ENCODE measurements at regions not wholly inside any gene's neighbourhood (a gene's known extent, or its start where the extent isn't known, plus 50 kb on each side); places are given as distances from the start of the nearest gene placed in this dataset.
"Not testable (repeated sequence)": the region's sequence is repeated elsewhere in the genome, so short reads cannot be mapped to it uniquely, and the experiment has no call there.

DNA sequence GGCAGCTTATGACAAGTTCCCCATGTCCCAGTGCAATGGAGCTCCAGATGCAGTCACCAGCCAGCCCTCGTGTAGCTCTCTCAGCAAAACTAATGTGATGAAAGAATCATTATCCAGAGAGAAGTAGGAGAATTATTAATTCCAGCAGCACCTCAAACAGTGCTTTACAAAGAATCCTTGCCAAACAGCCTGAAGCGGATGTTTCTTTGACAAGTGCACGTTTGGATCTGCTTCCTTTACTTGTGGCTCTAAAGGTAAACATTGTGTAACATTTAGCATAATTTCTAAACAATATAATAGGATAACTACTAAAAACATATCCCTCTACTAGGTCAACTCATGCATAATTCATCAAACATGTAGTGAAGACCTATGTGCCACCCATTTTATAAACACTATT, 197.0 kb downstream of the FAM181B start:
- no peak for DNase-seq (ENCODE audit: low spot score)

DNA sequence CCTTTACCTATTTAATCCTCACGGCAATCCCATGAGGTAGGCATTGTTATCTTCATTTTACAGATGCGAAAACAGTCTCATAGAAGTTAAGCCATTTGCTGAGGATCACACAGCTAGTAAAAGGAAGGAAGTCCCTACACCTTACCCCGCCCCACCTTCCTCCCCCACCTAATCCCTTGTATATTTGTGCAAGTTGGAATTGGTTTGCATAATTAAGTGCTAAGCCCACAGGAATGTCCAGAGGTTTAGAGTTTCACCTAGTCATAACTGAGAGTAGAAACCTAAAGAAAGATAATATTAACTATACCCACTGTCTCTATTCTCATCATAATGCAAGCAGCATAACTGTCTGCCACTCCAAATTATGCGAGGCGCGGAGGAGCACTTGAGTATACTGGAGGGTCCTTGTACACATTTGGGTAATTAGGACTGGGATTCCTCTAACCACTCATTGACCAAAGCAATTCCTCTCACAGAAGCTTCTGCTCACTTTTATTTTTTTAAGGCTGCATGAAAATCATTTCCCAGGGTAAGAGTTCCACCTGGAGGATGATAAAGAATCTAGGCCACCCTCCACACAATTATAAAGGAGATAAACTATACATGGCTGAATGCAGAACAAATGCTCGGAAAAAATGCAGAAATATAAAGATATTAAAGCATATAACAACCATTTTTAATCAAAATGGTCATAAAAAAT, 199.9 kb downstream of the FAM181B start:
- no peak for DNase-seq (ENCODE audit: low spot score)

DNA sequence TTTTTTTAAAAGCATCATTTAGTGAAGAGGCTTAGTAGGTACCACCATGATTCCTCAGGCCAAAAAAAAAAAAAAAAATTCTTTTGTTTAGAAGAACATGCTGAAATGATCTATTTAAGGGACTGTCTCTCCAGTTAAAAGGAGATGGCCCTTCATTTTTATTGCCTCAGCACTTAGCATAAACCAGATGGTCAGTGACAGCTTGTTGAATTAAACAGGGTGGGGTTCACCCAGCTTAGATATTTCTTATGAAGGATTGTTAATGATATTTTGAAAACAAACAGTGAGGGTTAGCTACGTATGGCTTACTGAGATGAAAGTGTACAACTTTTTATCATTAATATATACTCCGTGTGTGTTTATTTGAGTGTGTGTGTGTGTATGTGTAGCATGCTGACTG, 203.7 kb downstream of the FAM181B start:
- no peak for DNase-seq (ENCODE audit: low spot score)

DNA sequence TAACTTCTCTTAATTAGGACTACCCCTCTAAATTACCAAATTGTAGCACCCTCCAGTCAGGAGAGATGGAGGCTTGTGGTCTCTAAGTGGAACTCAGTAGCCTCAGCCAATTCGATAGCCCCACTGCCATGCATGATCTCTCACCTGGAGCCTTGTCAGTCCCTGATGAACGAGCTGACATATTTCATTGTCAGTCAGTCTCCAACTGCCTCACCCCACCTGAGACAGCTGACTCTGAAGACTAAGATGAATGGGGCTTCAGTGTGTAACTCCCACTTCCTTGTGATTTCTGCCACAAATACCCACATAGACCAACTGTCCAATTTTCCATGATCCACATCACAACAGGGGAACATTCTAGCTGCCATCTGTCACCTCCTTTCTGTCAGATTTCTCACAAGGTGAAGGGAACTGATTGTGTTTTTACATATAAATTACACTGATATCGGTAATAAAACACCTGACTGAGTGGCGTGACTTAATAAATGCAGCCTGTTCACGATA, 206.5 kb downstream of the FAM181B start:
- DNase-seq (ENCODE audit: low spot score): no peak

DNA sequence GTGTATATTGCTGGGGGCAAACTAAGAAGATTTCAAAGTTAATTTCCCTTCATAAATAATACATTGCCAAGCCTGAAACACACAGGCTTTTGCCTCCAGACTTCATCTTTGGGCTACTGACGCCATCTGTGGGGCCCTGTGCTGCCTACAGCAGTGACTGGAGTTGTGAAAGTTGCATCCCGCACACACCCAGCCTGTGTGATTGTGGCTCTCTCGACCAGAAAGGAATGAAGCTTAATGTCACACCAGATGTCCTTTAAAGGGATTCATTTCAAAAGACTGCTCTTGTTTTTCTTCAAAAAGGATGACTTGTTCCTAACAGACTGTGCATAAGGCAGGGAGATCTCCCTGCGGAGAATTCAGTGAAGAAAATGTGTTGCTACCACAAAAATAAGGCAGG, 210.5 kb downstream of the FAM181B start:
- DNase-seq (ENCODE audit: low spot score): no peak

DNA sequence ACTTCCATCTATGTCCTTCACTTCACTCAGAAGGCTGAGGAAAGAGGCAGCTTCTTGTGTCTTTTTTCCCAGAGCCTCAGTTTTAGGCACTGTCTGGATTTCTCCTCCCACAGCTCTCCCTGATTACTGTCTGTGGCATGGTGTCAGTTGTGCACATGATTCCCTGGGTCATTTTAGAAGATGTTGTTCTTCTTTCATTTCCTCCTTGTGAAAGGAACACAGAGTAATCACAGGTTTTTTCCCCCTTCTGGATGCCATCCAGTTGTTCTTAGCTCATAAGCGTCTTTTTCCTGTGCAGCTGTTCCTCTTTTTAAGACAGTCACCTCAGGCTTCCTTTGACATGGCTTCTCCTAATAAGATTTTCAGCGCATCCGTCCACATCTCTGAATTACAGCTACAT, 212.2 kb downstream of the FAM181B start:
- DNase-seq (ENCODE audit: low spot score): no peak

DNA sequence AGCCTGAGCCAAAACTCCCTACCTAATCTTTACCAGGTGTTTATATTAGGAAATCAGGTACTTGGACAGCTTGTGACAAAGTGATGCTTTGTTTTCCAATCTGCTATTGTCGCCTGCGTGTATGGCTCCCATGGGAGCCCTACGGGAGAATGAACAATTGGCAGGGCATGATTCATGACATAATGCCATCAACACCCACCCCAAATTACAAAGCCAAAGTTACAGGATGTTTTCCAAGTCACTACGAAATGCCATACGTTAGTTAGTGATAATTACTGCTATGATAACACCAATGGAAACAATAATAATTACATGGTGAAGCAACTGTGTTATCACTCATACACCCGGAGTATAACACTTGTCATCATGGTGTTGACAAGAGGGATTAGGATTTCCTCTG, 226.4 kb downstream of the FAM181B start:
- no peak for DNase-seq (ENCODE audit: low spot score)

DNA sequence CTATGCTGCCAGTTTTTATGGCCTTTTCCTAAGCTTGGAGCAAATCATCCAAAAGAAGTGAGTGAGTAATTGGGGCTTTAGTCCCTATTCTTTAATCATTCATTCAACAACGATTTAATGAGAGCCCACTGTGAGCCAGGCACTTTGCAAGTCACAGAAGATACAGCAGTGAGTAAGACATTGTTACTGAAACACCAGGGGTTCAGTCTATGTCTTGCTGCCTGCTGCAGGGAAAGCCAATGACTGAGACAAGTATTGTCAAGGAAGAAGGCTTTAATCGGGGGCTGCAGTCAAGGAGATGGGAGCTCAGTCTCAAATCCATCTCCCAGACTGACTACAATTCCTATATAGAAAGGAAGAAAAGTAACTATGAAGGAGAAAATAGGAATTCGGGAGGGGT, 228.3 kb downstream of the FAM181B start:
- DNase-seq (ENCODE audit: low spot score): no peak

DNA sequence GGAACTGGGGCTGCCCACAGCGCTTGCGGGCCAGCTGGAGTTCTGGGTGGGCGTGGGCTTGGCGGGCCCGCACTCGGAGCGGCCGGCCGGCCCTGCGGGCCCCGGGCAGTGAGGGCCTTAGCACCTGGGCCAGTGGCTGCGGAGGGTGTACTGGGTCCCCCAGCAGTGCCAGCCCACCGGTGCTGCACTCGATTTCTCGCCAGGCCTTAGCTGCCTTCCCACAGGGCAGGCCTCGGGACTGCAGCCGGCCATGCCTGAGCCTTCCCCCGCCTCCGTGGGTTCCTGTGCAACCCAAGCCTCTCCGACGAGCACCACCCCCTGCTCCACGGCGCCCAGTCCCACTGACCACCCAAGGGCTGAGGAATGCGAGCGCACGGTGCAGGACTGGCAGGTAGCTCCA, 232.5 kb downstream of the FAM181B start:
- not testable (repeated sequence) for DNase-seq (ENCODE audit: low spot score)

DNA sequence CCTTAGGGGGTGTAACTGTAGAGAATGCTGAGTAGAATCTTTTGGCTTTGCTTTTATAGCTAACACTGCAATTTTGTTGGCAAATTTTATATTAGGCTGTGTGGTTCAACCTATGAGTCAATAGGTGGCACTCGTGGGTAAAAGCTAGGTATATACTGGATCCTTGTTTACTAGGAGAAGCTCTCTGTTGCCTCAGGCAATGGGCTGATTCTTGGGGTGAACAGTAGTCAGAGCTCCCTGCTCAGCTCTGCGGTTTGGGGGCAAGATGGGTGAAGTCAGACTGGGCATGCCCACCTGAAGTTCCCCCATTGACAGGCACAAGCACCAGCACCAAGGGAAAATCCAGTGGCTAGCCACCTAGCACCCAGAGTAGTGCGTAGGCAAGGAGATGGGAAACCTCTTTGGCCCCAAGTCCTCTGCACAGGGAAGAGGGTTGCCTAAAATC, 238.7 kb downstream of the FAM181B start:
- no peak for DNase-seq (ENCODE audit: low spot score)

DNA sequence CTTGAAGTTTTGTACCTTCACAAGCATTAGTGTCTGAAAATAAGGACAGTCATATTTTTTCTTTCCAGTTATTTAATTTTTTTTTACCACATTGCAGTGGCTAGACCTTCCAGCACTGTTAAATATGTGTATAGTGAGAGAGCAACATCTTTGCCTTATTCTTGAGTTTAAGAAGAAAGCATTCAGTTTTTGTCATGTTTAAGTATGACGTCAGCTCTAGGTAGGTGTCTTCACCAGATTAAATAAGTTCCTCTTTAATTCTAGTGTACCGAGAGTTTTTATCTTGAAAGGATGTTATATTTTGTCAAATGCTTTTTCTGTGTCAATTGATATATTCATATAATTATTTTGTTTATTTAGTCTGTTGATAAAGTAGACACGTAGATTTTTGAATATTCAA, 258.8 kb downstream of the FAM181B start:
- no peak for DNase-seq (ENCODE audit: low spot score)

DNA sequence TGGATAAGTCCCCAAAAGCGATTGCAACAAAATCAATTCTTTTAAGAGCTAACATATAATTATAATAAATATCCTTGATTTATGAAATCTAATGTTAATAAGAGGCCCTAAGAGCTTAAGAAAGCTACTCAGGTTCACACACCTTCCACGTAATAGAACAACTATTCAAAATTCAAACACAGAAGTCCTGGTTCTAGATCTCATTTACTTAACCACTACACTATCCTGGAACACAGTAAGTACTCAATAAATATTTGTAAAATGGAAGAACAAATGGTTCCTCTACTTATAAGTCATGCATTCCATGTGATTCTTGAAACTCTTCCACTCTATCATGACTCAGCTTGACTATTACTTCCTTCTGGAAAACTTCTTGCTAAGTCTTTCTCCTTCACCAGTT, 268.2 kb downstream of the FAM181B start:
- DNase-seq (ENCODE audit: low spot score): no peak

DNA sequence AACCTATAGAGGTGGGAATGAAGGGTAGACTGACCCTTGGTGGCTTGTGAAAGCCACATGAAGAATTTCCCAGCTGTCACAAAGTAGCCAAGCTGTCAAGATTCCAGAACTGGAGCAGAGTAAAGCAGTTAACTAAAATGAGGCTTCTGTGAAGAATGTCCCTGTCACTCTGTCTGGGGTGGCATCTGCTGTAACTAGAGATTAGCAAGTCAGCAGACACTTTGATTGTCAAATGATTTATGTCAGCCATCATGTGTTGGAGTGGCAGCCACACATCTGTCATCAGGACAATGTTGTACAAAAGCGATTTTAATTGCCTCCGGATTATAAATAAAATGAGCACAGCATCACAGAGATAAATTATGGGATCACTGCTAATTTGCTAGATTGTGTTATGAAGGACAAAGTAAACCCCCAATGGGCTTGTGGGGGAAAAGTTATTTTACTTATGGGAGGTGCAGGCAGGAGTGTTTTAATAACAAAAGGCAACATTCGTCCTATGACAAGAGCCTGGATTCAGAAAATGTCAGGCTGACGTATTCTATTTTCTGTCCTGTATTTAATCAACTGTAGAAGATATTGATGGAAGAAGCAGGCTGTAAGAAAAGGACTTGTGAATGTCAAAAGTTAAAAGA, 270.9 kb downstream of the FAM181B start:
- no peak for DNase-seq (ENCODE audit: low spot score)

DNA sequence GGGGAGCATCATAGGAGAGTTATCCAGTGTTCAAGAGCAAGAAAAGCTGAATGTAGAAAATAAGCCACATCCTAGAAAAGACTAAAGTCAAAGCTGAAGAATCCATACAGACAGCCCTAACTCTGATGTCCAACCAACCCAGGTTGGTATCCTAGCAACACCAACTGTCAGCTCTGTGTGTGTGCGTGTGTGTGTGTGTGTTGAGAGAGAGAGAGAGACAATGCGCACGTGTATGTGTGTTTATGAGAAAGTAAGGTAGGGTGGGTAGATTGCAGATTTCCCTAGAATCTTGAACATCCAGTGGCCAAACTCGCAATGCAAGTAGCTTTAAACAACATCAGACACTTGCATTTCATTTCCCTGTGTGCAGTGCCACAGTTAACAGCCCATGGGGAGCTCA, 274.9 kb downstream of the FAM181B start:
- no peak for DNase-seq (ENCODE audit: low spot score)

DNA sequence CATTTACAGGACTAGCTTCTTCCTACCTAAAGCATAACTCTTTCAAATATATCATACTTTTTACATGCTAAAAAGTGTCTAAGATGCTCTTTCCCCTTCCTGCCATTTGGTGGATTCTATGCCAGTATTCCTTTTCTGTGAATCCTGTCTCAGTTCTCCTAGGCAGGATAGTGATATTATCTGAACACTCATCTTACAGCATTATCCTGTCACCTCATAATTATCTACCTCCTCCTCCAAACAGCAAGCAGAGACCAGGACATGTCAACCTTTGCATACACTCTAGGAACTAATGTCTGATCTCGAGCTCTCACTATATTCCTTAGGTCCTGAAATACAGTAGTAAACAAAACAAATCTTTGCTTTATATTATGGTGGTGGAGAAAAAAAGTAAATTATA, 275.5 kb downstream of the FAM181B start:
- no peak for DNase-seq (ENCODE audit: low spot score)

DNA sequence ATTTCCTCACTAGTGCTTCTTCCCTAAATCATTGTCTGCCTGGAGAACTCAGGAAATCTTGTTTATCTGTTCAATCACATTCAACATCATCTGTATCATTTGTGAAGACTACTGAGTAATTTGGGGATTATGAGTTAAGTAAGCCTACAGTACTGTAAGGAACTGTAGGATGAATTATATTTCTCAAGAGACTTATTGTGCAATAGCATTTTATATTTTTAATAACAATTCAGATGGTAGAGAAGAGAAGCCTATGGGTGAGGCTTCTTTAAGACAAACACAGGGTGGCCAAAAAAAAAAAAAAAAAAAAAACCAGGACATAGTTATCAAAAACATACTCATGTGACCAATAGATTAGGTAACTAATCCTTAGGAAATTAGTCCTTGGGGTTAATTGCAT, 282.7 kb downstream of the FAM181B start:
- DNase-seq (ENCODE audit: low spot score): no peak

DNA sequence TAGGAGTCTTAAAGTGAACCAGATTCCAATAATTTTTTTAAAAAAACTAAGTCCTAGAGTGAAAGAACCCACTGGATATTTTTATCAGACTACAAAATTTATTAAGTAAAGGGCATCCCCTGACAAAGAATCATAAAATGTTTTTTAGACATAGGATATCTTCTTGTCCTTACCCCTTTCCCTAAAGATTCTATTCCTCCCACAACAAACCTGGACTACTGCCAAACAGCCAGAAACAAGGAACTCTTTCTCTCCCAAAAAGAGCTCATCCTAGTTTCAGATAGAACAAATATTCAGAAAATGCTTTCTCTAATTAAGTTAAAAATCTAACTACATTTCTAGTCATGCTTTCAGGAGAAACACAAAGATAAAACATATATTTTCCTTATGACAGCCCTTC, 327.1 kb downstream of the FAM181B start:
- DNase-seq (ENCODE audit: low spot score): no peak

DNA sequence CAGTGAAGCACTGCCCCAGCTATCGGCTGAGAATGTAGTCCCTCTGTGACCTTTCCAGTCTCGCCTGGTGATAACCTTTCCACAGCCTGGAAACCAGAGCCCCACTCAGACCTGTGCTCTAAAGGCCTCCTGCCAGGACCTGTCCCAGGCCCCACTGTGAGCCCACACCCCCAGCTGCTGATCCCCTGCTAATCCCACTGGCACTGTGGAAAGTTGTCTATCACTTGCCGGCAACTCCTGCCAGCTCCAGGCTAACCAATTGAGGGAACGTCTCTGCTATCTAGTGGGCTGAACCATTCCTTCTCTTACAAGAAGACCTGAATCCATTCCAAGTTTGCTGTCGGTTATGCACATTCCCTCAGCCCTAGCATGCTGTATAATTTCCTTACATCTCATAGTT, 328.2 kb downstream of the FAM181B start:
- DNase-seq (ENCODE audit: low spot score): no peak

DNA sequence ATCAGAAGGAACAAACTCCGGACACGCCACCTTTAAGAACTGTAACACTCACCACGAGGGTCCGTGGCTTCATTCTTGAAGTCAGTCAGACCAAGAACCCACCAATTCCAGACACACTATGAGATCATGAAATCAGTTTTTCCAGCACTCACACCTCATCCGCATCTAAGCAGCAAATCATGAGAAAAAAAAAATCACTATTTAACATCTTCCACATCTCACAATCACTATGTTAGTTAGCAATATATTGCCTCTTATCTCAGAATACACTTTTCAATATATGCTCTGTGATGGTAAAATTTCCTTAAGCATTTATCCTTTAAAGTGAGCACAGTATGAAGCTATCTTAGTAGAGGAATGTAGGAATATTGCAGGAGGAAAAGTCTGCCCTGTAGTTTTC, 328.7 kb downstream of the FAM181B start:
- DNase-seq (ENCODE audit: low spot score): no peak

DNA sequence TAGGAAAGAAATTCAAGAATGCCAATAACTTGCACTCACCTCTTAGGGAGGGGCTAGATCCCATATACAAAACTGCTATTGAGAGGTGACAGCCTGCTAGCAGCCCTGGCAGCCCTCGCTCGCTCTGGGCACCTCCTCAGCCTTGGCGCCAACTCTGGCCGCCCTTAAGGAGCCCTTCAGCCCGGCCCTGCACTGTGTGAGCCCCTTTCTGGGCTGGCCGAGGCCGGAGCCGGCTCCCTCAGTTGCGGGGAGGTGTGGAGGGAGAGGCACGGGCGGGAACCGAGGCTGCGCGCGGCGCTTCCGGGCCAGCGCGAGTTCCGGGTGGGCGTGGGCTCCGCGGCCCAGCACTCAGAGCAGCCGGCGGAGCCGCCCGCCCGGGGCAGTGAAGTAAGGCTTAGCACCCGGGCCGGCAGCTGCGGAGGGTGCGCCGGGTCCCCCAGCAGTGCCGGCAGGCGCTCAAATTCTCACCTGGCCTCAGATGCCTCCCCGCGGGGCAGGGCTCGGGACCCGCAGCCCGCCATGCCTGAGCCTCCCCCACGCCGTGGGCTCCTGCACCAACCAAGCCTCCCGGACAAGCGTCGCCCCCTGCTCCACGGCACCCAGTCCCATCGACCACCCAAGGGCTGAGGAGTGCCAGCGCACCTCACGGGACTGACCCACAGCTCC, 329.9 kb downstream of the FAM181B start:
- DNase-seq (ENCODE audit: low spot score): no peak

DNA sequence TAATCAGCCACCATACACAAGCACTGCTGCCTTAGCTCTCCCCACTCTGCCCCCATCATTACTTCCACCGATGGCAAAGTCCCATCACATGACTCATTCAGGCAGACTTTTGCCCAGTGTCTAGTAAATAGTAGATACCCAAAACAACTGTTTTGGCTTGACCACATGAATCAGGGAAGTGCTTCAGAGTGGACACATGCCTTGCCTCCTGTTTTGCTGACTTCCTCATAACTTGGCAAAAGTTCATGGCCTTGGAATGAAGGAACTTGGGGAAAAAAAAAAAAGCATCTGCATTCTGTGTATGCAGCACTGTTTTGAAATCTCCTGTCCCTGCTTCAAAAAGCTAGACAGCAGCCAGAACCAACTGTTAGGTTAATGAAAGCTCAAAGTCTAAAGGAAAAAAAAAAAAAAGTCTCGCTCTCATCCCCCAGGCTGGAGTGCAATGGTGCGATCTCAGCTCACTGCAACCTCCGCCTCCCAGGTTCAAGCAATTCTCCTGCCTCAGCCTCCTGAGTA, 335.3 kb downstream of the FAM181B start:
- DNase-seq (ENCODE audit: low spot score): no peak

DNA sequence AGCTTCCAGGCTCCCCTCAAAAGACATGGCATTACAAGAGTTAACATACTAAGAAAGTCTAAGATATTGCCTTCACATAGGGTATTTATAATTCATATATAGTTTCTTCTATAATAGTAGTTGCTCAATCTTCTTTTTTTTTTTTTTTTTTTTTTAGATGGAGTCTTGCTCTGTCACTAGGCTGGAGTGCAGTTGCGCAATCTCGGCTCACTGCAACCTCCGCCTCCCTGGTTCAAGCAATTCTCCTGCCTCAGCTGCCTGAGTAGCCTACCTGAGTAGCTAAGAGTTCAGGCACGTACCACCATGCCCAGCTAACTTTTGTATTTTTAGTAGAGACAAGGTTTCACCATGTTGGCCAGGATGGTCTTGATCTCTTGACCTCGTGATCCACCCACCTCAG, 337.0 kb downstream of the FAM181B start:
- not testable (repeated sequence) for DNase-seq (ENCODE audit: low spot score)

DNA sequence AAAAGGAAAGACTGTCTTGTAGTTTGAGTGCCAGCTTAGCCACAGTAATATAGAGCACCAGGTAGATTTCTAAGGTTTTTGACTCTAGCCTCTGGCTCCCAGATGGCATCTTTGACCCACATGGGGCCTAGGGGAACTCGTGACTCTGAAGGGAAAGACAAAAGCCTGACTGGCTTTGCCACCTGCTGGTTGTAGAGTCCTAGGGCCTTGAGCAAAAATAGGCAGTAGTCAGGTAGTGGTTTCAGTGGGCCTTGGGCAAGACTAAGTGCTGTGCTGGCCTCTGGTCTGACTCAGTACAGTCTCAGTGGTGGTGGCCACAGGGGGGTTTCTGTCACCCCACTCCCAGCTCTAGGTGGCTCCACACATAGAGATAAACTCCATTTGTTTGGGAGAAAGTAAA, 349.4 kb downstream of the FAM181B start:
- no peak for DNase-seq (ENCODE audit: low spot score)
